Endothelial cell of umbilical vein (primary cell): ENCODE measurements at regions not wholly inside any gene's neighbourhood (a gene's known extent, or its start where the extent isn't known, plus 50 kb on each side); places are given as distances from the start of the nearest gene placed in this dataset.

Experiments used
- BruUV-seq: library from RNA; stranded (reverse); fragments of 400-500 nt; replicated peaks from 2 replicates; lab custom pipeline; 2021; lab: Mats Ljungman, UMichigan
- CTCF ChIA-PET: fragments of 300-600, 350-600 bp; sonication (Branson Sonifier 250); formaldehyde crosslinking; loops from one replicate; lab custom pipeline; 2021; ENCODE audit warnings: antibody characterized with exemption, inconsistent platforms; lab: Charles Lee
- POLR2A ChIA-PET: fragments of 300-600, 350-600 bp; sonication (Branson Sonifier 250); formaldehyde crosslinking; loops from one replicate; lab custom pipeline; 2021; ENCODE audit warnings: antibody characterized with exemption, inconsistent platforms; lab: Charles Lee
- DNase-seq: peaks from one replicate; pipeline ENCODE4 v3.0.0-alpha.2; 2011; ENCODE audit warnings: low read depth, low spot score
- FAIRE-seq: peaks from 2 replicates; lab custom pipeline; 2011; peaks lifted over from hg19 to GRCh38; lab: Jason Lieb, UNC
- H2AFZ ChIP-seq: 2 replicates; pipeline ENCODE4 v1.6.0; 2012; ENCODE audit warnings: low read depth, low read length, control low read depth, inconsistent platforms
- H3K27ac ChIP-seq: 2 replicates; pipeline ENCODE4 v1.5.1; 2011; ENCODE audit warnings: low read depth, mild to moderate bottlenecking, control low read depth, low read length, moderate library complexity; ENCODE audit not compliant: insufficient read depth
- H3K27me3 ChIP-seq, 2 experiments: 2 replicates each; pipeline versions ENCODE4 v1.6.0 to v1.6.1; 2011; ENCODE audit warnings: low read length in 2 of 2, mixed read lengths in 1 of 2; ENCODE audit not compliant: control insufficient read depth in 2 of 2, insufficient read depth in 2 of 2
- H3K36me3 ChIP-seq, 2 experiments: 2 replicates in 1 of 2; 3 replicates in 1 of 2; pipeline ENCODE4 v1.5.1; 2011; ENCODE audit warnings: low read length in 2 of 2, mild to moderate bottlenecking in 1 of 2, moderate library complexity in 1 of 2; ENCODE audit not compliant: control insufficient read depth in 2 of 2, insufficient read depth in 2 of 2; ENCODE audit errors: extremely low read depth in 1 of 2
- H3K4me1 ChIP-seq: 3 replicates; pipeline ENCODE4 v1.5.1; 2011; ENCODE audit warnings: mild to moderate bottlenecking, low read length; ENCODE audit not compliant: control insufficient read depth, insufficient read depth; ENCODE audit errors: extremely low read depth
- H3K4me2 ChIP-seq: 2 replicates; pipeline ENCODE4 v1.6.1; 2011; ENCODE audit warnings: low read length, control low read depth, mixed read lengths; ENCODE audit not compliant: insufficient read depth
- H3K4me3 ChIP-seq, 3 experiments: fragments of 200-600 bp in 1 of 3; sonication (generic), shearing (Covaris generic) in 1 of 3; replicated peaks in 1 of 3; 2 replicates each; pipeline ENCODE4 v1.5.1; 2011 to 2016; ENCODE audit warnings: control low read depth in 3 of 3, low read length in 3 of 3, mild to moderate bottlenecking in 2 of 3, inconsistent platforms in 1 of 3, low read depth in 1 of 3, moderate library complexity in 1 of 3; ENCODE audit not compliant: insufficient read depth in 1 of 3
- H3K79me2 ChIP-seq: 2 replicates; pipeline ENCODE4 v1.6.0; 2012; ENCODE audit warnings: low read length, inconsistent platforms; ENCODE audit not compliant: control insufficient read depth, insufficient read depth
- H3K9ac ChIP-seq: replicated peaks from 2 replicates; pipeline ENCODE3; 2011; ENCODE audit warnings: low read length, control low read depth; ENCODE audit not compliant: insufficient read depth; ENCODE audit errors: extremely low read depth
- H3K9me1 ChIP-seq: replicated peaks from 3 replicates; pipeline ENCODE4 v1.6.0; 2011; ENCODE audit warnings: mild to moderate bottlenecking, low read length; ENCODE audit not compliant: control insufficient read depth, insufficient read depth; ENCODE audit errors: extremely low read depth
- H3K9me3 ChIP-seq: replicated peaks from 2 replicates; pipeline ENCODE4 v1.5.1; 2012; ENCODE audit warnings: low read length, inconsistent platforms; ENCODE audit not compliant: control insufficient read depth, insufficient read depth
- H4K20me1 ChIP-seq: replicated peaks from 2 replicates; pipeline ENCODE3; 2011; ENCODE audit warnings: mild to moderate bottlenecking, low read length; ENCODE audit not compliant: control insufficient read depth, insufficient read depth; ENCODE audit errors: extremely low read depth
- EZH2 ChIP-seq: IDR thresholded peaks from 2 replicates; pipeline ENCODE4 v1.6.1; 2012; ENCODE audit warnings: borderline replicate concordance, low read depth, mild to moderate bottlenecking, moderate library complexity, low read length, inconsistent platforms; ENCODE audit not compliant: severe bottlenecking
- GATA2 ChIP-seq: IDR thresholded peaks from 2 replicates; pipeline ENCODE4 v1.7.0; 2011; ENCODE audit warnings: low read depth, mild to moderate bottlenecking, moderate library complexity, mixed read lengths, low read length; ENCODE audit not compliant: insufficient read length, insufficient read depth
- dilution Hi-C: fragments of 300-500 bp; cut with MboI; formaldehyde crosslinking; loops from one replicate; pipeline ENCODE4 v1.15.0; 2019; ENCODE audit warnings: low sequenced_read_pairs; ENCODE audit not compliant: extremely low pct_ligation_motif_present
- intact Hi-C: fragments of 100-400 bp; cut with micrococcal nuclease; formaldehyde crosslinking; loops from one replicate; pipeline ENCODE4 v1.10.0; 2022
- TF ChIP-seq, protein P1 (sequence below): IDR thresholded peaks from 2 replicates; pipeline ENCODE4 v1.6.1; 2011; ENCODE audit not compliant: insufficient read depth, insufficient read length
- TF ChIP-seq, protein P2 (sequence below), 2 donors: IDR thresholded peaks; 1 replicate in 1 of 2; 2 replicates in 1 of 2; pipeline ENCODE4 v1.5.1; 2011; ENCODE audit warnings: low read length in 2 of 2, mild to moderate bottlenecking in 2 of 2, moderate library complexity in 2 of 2, control low read depth in 1 of 2, inconsistent platforms in 1 of 2, low read depth in 1 of 2; ENCODE audit not compliant: insufficient read depth in 1 of 2; ENCODE audit errors: extremely low read depth in 1 of 2

DNA sequence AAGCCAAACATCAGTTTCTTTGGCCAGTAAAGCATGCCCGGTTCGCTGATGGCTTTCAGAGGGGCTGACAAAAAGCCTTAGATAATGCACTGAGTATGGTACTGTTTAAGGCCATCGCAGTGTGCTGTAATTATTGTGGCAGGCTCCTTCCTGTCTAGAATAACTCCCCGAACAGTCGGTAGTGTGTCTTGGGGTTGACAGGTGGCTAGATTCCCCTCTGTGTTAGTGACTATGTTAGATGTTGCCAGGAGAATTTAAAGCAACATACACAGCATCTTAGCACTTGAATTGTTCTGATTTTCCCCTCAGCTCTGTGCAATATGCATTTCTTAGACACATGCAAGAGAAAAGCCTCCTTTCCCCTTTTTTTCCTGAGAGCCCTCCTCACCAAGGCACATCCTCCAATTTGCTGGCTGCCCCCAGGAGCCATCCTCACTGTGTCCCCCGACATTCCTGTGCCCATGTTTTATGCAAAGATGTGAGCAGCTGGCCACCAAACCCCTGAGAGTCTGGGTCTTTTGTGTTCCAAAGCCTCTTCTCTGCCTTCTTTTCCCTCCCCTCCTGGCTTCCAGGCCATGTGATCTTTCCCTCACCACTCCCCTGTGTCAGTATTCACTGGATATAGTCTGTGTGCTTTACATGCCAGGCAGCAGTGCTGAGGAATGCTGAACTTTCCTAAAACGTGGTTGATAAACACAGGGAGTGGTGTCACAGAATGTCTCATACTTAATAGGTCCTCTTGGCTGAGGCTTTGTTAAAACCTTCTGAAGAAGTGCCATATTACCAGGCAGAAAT lies 331.5 kb downstream of the HRH4 start:
- H3K9ac ChIP-seq = no peak overlapping the region
- H3K4me3 ChIP-seq = no peak overlapping the region
- no peaks in the 10 kb centered on the region for H3K79me2 ChIP-seq
- no peaks in the 10 kb centered on the region for H3K9me3 ChIP-seq
- H4K20me1 ChIP-seq = no peaks in the 10 kb centered on the region
- no peak overlapping the region for H2AFZ ChIP-seq
- H3K27ac ChIP-seq = no peak overlapping the region
- POLR2A ChIA-PET = no interaction called here
- TF ChIP-seq EZH2 = no peak
- TF ChIP-seq, protein P1, sequence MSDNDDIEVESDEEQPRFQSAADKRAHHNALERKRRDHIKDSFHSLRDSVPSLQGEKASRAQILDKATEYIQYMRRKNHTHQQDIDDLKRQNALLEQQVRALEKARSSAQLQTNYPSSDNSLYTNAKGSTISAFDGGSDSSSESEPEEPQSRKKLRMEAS = no peak
- no peak for TF ChIP-seq GATA2
- TF ChIP-seq, protein P2, sequence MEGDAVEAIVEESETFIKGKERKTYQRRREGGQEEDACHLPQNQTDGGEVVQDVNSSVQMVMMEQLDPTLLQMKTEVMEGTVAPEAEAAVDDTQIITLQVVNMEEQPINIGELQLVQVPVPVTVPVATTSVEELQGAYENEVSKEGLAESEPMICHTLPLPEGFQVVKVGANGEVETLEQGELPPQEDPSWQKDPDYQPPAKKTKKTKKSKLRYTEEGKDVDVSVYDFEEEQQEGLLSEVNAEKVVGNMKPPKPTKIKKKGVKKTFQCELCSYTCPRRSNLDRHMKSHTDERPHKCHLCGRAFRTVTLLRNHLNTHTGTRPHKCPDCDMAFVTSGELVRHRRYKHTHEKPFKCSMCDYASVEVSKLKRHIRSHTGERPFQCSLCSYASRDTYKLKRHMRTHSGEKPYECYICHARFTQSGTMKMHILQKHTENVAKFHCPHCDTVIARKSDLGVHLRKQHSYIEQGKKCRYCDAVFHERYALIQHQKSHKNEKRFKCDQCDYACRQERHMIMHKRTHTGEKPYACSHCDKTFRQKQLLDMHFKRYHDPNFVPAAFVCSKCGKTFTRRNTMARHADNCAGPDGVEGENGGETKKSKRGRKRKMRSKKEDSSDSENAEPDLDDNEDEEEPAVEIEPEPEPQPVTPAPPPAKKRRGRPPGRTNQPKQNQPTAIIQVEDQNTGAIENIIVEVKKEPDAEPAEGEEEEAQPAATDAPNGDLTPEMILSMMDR (IDR thresholded peaks at IDR 0.05; ENCODE audit: extremely low read depth in 1 of 2, insufficient read depth in 1 of 2, low read depth in 1 of 2, low read length in 2 of 2) = no peak
- no TSS peak for BruUV-seq
- H3K27me3 ChIP-seq = peaks cover 0 to 4% of the 10 kb centered on the region in 2 experiments
- no peaks in the 10 kb centered on the region for H3K9me1 ChIP-seq
- CTCF ChIA-PET = no interaction called here
- H3K4me2 ChIP-seq = no peak overlapping the region
- intact Hi-C loops = loop anchor here (10.0 kb wide), 1 partner anchor 193 kb away; no protein-coding TSS in a partner anchor
- no peaks in the 10 kb centered on the region for H3K4me1 ChIP-seq
- FAIRE-seq = no peak
- DNase-seq = no peak
- H3K36me3 ChIP-seq = no peaks in the 10 kb centered on the region
- dilution Hi-C loops = no loop called here
